ENCODE measurements at regions not wholly inside any gene's neighbourhood (a gene's known extent, or its start where the extent isn't known, plus 50 kb on each side); places are given as distances from the start of the nearest gene placed in this dataset.

DNA sequence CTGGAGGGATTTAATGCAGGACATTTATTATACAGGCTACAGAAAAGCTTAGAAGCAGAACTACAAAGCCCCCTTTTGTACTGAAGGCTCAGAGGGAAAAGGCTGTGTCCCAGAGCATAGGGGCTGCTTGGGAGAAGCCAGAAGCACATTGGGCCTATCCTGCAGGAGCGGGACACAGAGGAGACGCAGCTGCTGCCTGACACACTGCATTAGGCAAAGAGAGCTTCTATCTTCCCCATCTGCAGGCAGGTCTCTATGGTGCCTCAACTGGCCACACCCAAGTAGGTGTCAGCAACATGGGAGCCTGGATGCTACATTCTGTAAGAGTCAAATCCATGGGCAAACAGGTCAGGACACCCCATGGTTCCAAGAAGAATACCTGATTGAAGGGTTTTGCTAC, 595.9 kb downstream of the AJAP1 start:
- no peak overlapping the region for H3K27ac Mint-ChIP-seq
- no peak overlapping the region for H3K4me3 Mint-ChIP-seq
- no peak for TF ChIP-seq CTCF (IDR thresholded peaks at IDR 0.05; ENCODE audit: unreplicated experiment in 3 of 3)
- no peaks in the 10 kb centered on the region for H3K4me1 Mint-ChIP-seq
- no peaks in the 10 kb centered on the region for H3K36me3 Mint-ChIP-seq (ENCODE audit: low read depth)
- H3K9me3 Mint-ChIP-seq, result peaks cover 7% of the 10 kb centered on the region
- H3K27me3 Mint-ChIP-seq (ENCODE audit: low read depth), result peaks cover 7% of the 10 kb centered on the region

GRCh38 chr1:5245348-5245747, 590.9 kb downstream of the AJAP1 start:
- Mint-ChIP-seq H3K4me1 (peaks cover 2% of the 10 kb centered on the region), H3K27ac (no peak overlapping the region), H3K4me3 (no peak overlapping the region), H3K9me3 (peaks cover 8% of the 10 kb centered on the region), H3K27me3 (ENCODE audit: low read depth) (peaks cover 27% of the 10 kb centered on the region), H3K36me3 (ENCODE audit: low read depth) (no peaks in the 10 kb centered on the region)
- no peak for TF ChIP-seq CTCF (IDR thresholded peaks at IDR 0.05; ENCODE audit: unreplicated experiment in 3 of 3)

GRCh38 chr1:5244631-5245285, 590.3 kb downstream of the AJAP1 start:
- H3K27me3 Mint-ChIP-seq (ENCODE audit: low read depth), result peaks cover 28% of the 10 kb centered on the region
- H3K4me3 Mint-ChIP-seq, result no peak overlapping the region
- peaks cover 8% of the 10 kb centered on the region for H3K4me1 Mint-ChIP-seq
- no peaks in the 10 kb centered on the region for H3K36me3 Mint-ChIP-seq (ENCODE audit: low read depth)
- no peak for TF ChIP-seq CTCF (IDR thresholded peaks at IDR 0.05; ENCODE audit: unreplicated experiment in 3 of 3)
- no peak overlapping the region for H3K27ac Mint-ChIP-seq
- H3K9me3 Mint-ChIP-seq, result peaks cover 8% of the 10 kb centered on the region

DNA sequence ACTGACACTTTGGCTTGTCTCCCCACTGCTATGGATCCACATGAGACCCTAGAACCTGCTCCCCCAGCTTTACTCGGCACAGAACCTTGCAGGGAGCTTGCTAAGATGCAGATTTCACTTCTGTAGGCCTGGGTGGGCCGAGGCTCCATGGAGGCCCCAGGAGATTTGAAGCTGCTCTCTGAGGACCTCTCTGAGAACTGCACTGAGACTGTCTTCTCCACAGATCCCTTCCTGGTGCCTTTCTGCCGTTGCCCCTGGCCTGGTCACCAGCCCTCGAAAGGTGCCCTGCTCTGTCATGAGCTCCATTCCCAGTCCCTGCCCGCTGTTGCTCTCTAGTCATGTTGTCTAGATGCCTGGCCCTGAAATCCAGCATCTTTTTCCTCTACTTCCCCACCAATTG, 588.4 kb downstream of the AJAP1 start:
- Mint-ChIP-seq H3K9me3 (peaks cover 5% of the 10 kb centered on the region), H3K27ac (no peak overlapping the region), H3K4me1 (peaks cover 25% of the 10 kb centered on the region), H3K36me3 (ENCODE audit: low read depth) (no peaks in the 10 kb centered on the region), H3K4me3 (no peak overlapping the region), H3K27me3 (ENCODE audit: low read depth) (peaks cover 35% of the 10 kb centered on the region)
- no peak for TF ChIP-seq CTCF (IDR thresholded peaks at IDR 0.05; ENCODE audit: unreplicated experiment in 3 of 3)

DNA sequence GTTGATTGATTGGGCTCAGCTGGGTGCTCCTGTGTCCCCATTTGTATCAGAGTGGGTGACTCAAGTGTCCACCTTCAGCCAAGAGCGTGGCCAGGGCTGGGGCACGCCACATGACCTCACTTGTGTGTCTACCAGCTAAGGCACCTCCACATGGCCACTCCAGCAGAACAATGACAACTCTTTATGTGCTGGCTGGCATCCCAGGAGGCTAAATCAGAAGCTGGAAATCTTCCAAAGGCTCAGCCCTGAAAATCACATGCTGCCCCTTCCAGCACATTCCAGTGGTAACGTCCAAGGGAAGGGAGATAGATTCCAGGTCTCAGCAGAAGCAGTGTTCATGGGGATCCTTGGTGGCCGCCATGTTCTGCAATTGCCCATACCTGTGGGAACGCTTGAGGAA, 585.5 kb downstream of the AJAP1 start:
- no peaks in the 10 kb centered on the region for H3K36me3 Mint-ChIP-seq (ENCODE audit: low read depth)
- no peak overlapping the region for H3K27ac Mint-ChIP-seq

More for the DNA sequence above, 585.5 kb downstream of the AJAP1 start:
- H3K9me3 Mint-ChIP-seq, result peaks cover 8% of the 10 kb centered on the region
- no peak for TF ChIP-seq CTCF (IDR thresholded peaks at IDR 0.05; ENCODE audit: unreplicated experiment in 3 of 3)
- H3K4me1 Mint-ChIP-seq, result peaks cover 26% of the 10 kb centered on the region
- H3K4me3 Mint-ChIP-seq, result no peak overlapping the region
- peaks cover 39% of the 10 kb centered on the region for H3K27me3 Mint-ChIP-seq (ENCODE audit: low read depth)
